ENCODE measurements at regions not wholly inside any gene's neighbourhood (a gene's known extent, or its start where the extent isn't known, plus 50 kb on each side); places are given as distances from the start of the nearest gene placed in this dataset.

GRCh38 chrX:95626748-95627147 lies 1057.9 kb upstream of the DIAPH2 start:
- Mint-ChIP-seq H3K36me3 (ENCODE audit: unreplicated experiment) (no peaks in the 10 kb centered on the region), H3K27me3 (ENCODE audit: unreplicated experiment) (no peaks in the 10 kb centered on the region), H3K4me1 (ENCODE audit: low read depth, unreplicated experiment) (no peaks in the 10 kb centered on the region), H3K27ac (ENCODE audit: unreplicated experiment) (no peak overlapping the region), H3K9me3 (ENCODE audit: unreplicated experiment) (peaks cover 3% of the 10 kb centered on the region), H3K4me3 (ENCODE audit: unreplicated experiment) (no peak overlapping the region)
- no peak for DNase-seq
- TF ChIP-seq, protein P1, sequence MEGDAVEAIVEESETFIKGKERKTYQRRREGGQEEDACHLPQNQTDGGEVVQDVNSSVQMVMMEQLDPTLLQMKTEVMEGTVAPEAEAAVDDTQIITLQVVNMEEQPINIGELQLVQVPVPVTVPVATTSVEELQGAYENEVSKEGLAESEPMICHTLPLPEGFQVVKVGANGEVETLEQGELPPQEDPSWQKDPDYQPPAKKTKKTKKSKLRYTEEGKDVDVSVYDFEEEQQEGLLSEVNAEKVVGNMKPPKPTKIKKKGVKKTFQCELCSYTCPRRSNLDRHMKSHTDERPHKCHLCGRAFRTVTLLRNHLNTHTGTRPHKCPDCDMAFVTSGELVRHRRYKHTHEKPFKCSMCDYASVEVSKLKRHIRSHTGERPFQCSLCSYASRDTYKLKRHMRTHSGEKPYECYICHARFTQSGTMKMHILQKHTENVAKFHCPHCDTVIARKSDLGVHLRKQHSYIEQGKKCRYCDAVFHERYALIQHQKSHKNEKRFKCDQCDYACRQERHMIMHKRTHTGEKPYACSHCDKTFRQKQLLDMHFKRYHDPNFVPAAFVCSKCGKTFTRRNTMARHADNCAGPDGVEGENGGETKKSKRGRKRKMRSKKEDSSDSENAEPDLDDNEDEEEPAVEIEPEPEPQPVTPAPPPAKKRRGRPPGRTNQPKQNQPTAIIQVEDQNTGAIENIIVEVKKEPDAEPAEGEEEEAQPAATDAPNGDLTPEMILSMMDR (IDR thresholded peaks at IDR 0.05; ENCODE audit: partially characterized antibody, unreplicated experiment): no peak

GRCh38 chrX:95628796-95629195 lies 1055.8 kb upstream of the DIAPH2 start:
- H3K4me1 Mint-ChIP-seq (ENCODE audit: low read depth, unreplicated experiment): no peaks in the 10 kb centered on the region
- DNase-seq: no peak
- H3K27me3 Mint-ChIP-seq (ENCODE audit: unreplicated experiment): no peaks in the 10 kb centered on the region
- peaks cover 5% of the 10 kb centered on the region for H3K9me3 Mint-ChIP-seq (ENCODE audit: unreplicated experiment)
- no peak overlapping the region for H3K4me3 Mint-ChIP-seq (ENCODE audit: unreplicated experiment)
- H3K27ac Mint-ChIP-seq (ENCODE audit: unreplicated experiment): no peak overlapping the region
- TF ChIP-seq, protein P1 (IDR thresholded peaks at IDR 0.05; ENCODE audit: partially characterized antibody, unreplicated experiment): no peak
- no peaks in the 10 kb centered on the region for H3K36me3 Mint-ChIP-seq (ENCODE audit: unreplicated experiment)

- no peak for DNase-seq
- Mint-ChIP-seq H3K27me3 (ENCODE audit: unreplicated experiment) (no peaks in the 10 kb centered on the region), H3K27ac (ENCODE audit: unreplicated experiment) (no peak overlapping the region), H3K4me3 (ENCODE audit: unreplicated experiment) (no peak overlapping the region), H3K4me1 (ENCODE audit: low read depth, unreplicated experiment) (no peaks in the 10 kb centered on the region), H3K9me3 (ENCODE audit: unreplicated experiment) (peaks cover 5% of the 10 kb centered on the region), H3K36me3 (ENCODE audit: unreplicated experiment) (no peaks in the 10 kb centered on the region)
- TF ChIP-seq, protein P1 (IDR thresholded peaks at IDR 0.05; ENCODE audit: partially characterized antibody, unreplicated experiment): no peak
These were observed 1054.9 kb upstream of the DIAPH2 start for GRCh38 chrX:95629737-95630136.

- TF ChIP-seq, protein P1 (IDR thresholded peaks at IDR 0.05; ENCODE audit: partially characterized antibody, unreplicated experiment): no peak
- H3K27ac Mint-ChIP-seq (ENCODE audit: unreplicated experiment): no peak overlapping the region
- H3K4me1 Mint-ChIP-seq (ENCODE audit: low read depth, unreplicated experiment): no peaks in the 10 kb centered on the region
- peaks cover 1% of the 10 kb centered on the region for H3K9me3 Mint-ChIP-seq (ENCODE audit: unreplicated experiment)
- DNase-seq: no peak
- no peaks in the 10 kb centered on the region for H3K36me3 Mint-ChIP-seq (ENCODE audit: unreplicated experiment)
- H3K4me3 Mint-ChIP-seq (ENCODE audit: unreplicated experiment): no peak overlapping the region
- no peaks in the 10 kb centered on the region for H3K27me3 Mint-ChIP-seq (ENCODE audit: unreplicated experiment)
These were observed 1044.4 kb upstream of the DIAPH2 start for GRCh38 chrX:95640226-95640625.

GRCh38 chrX:95645738-95646137 lies 1038.9 kb upstream of the DIAPH2 start:
- H3K36me3 Mint-ChIP-seq (ENCODE audit: unreplicated experiment): no peaks in the 10 kb centered on the region
- no peak for DNase-seq
- no peak overlapping the region for H3K4me3 Mint-ChIP-seq (ENCODE audit: unreplicated experiment)
- H3K9me3 Mint-ChIP-seq (ENCODE audit: unreplicated experiment): peaks cover 1% of the 10 kb centered on the region
- H3K27me3 Mint-ChIP-seq (ENCODE audit: unreplicated experiment): no peaks in the 10 kb centered on the region
- no peaks in the 10 kb centered on the region for H3K4me1 Mint-ChIP-seq (ENCODE audit: low read depth, unreplicated experiment)
- no peak overlapping the region for H3K27ac Mint-ChIP-seq (ENCODE audit: unreplicated experiment)
- TF ChIP-seq, protein P1 (IDR thresholded peaks at IDR 0.05; ENCODE audit: partially characterized antibody, unreplicated experiment): no peak

Data from glutamatergic neuron (in vitro differentiated cells).